ENCODE measurements at regions not wholly inside any gene's neighbourhood (a gene's known extent, or its start where the extent isn't known, plus 50 kb on each side); places are given as distances from the start of the nearest gene placed in this dataset.
"Not testable (repeated sequence)": the region's sequence is repeated elsewhere in the genome, so short reads cannot be mapped to it uniquely, and the experiment has no call there.

GRCh38 chr18:75895135-75895534 is 467.6 kb upstream of the SMIM21 start:
- no peak for DNase-seq

- no peak for DNase-seq
Measured at GRCh38 chr18:75884728-75885127, 457.2 kb upstream of the SMIM21 start.

- no peak for DNase-seq
Measured at GRCh38 chr18:75880925-75881504, 453.5 kb upstream of the SMIM21 start.

GRCh38 chr18:75880266-75880665 is 452.8 kb upstream of the SMIM21 start:
- no peak for DNase-seq

GRCh38 chr18:75879196-75879595 is 451.7 kb upstream of the SMIM21 start:
- no peak for DNase-seq

- no peak for DNase-seq
Measured at GRCh38 chr18:75875559-75875958, 448.1 kb upstream of the SMIM21 start.

GRCh38 chr18:75874401-75875089 is 447.0 kb upstream of the SMIM21 start:
- no peak for DNase-seq

- DNase-seq = no peak
Measured at GRCh38 chr18:75871596-75871995, 444.1 kb upstream of the SMIM21 start.

- DNase-seq = no peak
Measured at GRCh38 chr18:75869162-75869561, 441.7 kb upstream of the SMIM21 start.

- no peak for DNase-seq
Measured at GRCh38 chr18:75868031-75868430, 440.5 kb upstream of the SMIM21 start.

GRCh38 chr18:75865639-75866038 is 438.1 kb upstream of the SMIM21 start:
- no peak for DNase-seq

GRCh38 chr18:75864816-75865215 is 437.3 kb upstream of the SMIM21 start:
- DNase-seq = no peak

- DNase-seq = no peak
Measured at GRCh38 chr18:75863696-75864095, 436.2 kb upstream of the SMIM21 start.

GRCh38 chr18:75862458-75862857 is 435.0 kb upstream of the SMIM21 start:
- DNase-seq = no peak

GRCh38 chr18:75860166-75860565 is 432.7 kb upstream of the SMIM21 start:
- DNase-seq = no peak

- no peak for DNase-seq
Measured at GRCh38 chr18:75859533-75859932, 432.0 kb upstream of the SMIM21 start.

GRCh38 chr18:75858754-75859153 is 431.3 kb upstream of the SMIM21 start:
- DNase-seq = no peak

GRCh38 chr18:75857558-75857957 is 430.1 kb upstream of the SMIM21 start:
- DNase-seq = no peak

GRCh38 chr18:75854808-75855207 is 427.3 kb upstream of the SMIM21 start:
- no peak for DNase-seq

- no peak for DNase-seq
Measured at GRCh38 chr18:75854174-75854573, 426.7 kb upstream of the SMIM21 start.

GRCh38 chr18:75846321-75846720 is 418.8 kb upstream of the SMIM21 start:
- no peak for DNase-seq

GRCh38 chr18:75845413-75845812 is 417.9 kb upstream of the SMIM21 start:
- DNase-seq = no peak

- no peak for DNase-seq
Measured at GRCh38 chr18:75844146-75844545, 416.6 kb upstream of the SMIM21 start.

- DNase-seq = no peak
Measured at GRCh38 chr18:75840131-75840530, 412.6 kb upstream of the SMIM21 start.

GRCh38 chr18:75839686-75840085 is 412.2 kb upstream of the SMIM21 start:
- DNase-seq = not testable (repeated sequence)
